Tibial nerve (tissue), 4 donors: ENCODE measurements at regions not wholly inside any gene's neighbourhood (a gene's known extent, or its start where the extent isn't known, plus 50 kb on each side); places are given as distances from the start of the nearest gene placed in this dataset.

Experiments used
- DNase-seq, 2 donors: peaks; one replicate each; pipeline ENCODE4 v3.0.0-alpha.2; 2019; ENCODE audit warnings: low spot score in 2 of 2
- H3K27ac ChIP-seq, 4 donors: fragments of 200-600 bp; sonication (generic) in 3 of 4; one replicate each; pipeline ENCODE4 v1.5.1; 2017 to 2019; ENCODE audit warnings: mild to moderate bottlenecking in 1 of 4
- H3K27me3 ChIP-seq, 2 donors: fragments of 200-600 bp; sonication (generic) in 1 of 2; one replicate each; pipeline versions ENCODE4 v1.5.1 to v1.6.0; 2017 to 2019
- H3K36me3 ChIP-seq, 3 donors: fragments of 200-600 bp; sonication (generic); one replicate each; pipeline ENCODE4 v1.5.1; 2018 to 2019
- H3K4me1 ChIP-seq, 4 donors: fragments of 200-600 bp; sonication (generic) in 3 of 4; one replicate each; pipeline ENCODE4 v1.5.1; 2017 to 2019
- H3K4me3 ChIP-seq, 4 donors: fragments of 200-600 bp; sonication (generic) in 3 of 4; one replicate each; pipeline ENCODE4 v1.5.1; 2017 to 2019; ENCODE audit warnings: mild to moderate bottlenecking in 1 of 4, moderate library complexity in 1 of 4
- H3K9me3 ChIP-seq, 4 donors: fragments of 200-600 bp; sonication (generic) in 3 of 4; one replicate each; pipeline ENCODE4 v1.5.1; 2017 to 2019
- EP300 ChIP-seq, 2 donors: sonication (generic); formaldehyde crosslinking; IDR thresholded peaks; one replicate each; pipeline ENCODE4 v1.6.1; 2017; ENCODE audit warnings: antibody characterized with exemption in 2 of 2, mild to moderate bottlenecking in 1 of 2
- POLR2A ChIP-seq, 2 donors: fragments of 450-650 bp; IDR thresholded peaks; one replicate each; pipeline ENCODE4 v1.6.1; 2017; ENCODE audit warnings: antibody characterized with exemption in 2 of 2, mild to moderate bottlenecking in 2 of 2, moderate library complexity in 2 of 2
- WGBS, 2 donors: methylation state at CpG; one replicate each; pipeline ENCODE4 v1.1.5; 2018; 5-methylcytosine and 5-hydroxymethylcytosine counted together
- TF ChIP-seq, protein P1 (sequence below), 5 experiments: fragments of 200-600 bp in 3 of 5; fragments of 450-650 bp in 2 of 5; sonication (generic) in 3 of 5; IDR thresholded peaks; one replicate each; pipeline ENCODE4 v1.5.1; 2016 to 2019; ENCODE audit warnings: antibody characterized with exemption in 5 of 5, mild to moderate bottlenecking in 3 of 5, moderate library complexity in 2 of 5

DNA sequence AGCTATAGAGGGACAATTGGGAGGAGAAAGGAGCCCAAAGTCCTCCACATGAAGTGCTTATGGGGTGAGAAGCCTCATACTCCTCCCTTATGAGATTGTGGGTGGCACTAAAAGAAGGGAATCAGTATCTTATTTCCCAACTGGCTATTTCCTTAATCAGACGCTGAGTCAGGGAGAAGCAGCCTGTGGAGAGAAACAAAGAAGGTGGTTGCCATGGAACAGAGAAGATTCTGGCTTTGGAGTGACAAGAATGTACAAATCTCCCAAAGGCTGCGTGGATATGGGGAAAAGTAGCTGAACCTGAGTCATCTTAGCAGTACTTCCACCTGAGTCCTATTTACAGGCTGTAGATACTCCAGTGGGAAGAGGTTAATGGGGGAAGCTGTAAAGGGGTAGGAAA is 115.8 kb upstream of the CWC22 start:
- Histone ChIP-seq H3K27ac (no peak overlapping the region), H3K9me3 (no peaks in the 10 kb centered on the region), H3K4me3 (no peak overlapping the region), H3K27me3 (no peaks in the 10 kb centered on the region), H3K4me1 (peaks cover 0 to 3% (median 0%) of the 10 kb centered on the region in 4 donors), H3K36me3 (no peaks in the 10 kb centered on the region)
- DNase-seq = no peak
- 73 to 79% methylated on average over 2 of the region's 2 CpGs for WGBS, 2 donors
- TF ChIP-seq, protein P1, sequence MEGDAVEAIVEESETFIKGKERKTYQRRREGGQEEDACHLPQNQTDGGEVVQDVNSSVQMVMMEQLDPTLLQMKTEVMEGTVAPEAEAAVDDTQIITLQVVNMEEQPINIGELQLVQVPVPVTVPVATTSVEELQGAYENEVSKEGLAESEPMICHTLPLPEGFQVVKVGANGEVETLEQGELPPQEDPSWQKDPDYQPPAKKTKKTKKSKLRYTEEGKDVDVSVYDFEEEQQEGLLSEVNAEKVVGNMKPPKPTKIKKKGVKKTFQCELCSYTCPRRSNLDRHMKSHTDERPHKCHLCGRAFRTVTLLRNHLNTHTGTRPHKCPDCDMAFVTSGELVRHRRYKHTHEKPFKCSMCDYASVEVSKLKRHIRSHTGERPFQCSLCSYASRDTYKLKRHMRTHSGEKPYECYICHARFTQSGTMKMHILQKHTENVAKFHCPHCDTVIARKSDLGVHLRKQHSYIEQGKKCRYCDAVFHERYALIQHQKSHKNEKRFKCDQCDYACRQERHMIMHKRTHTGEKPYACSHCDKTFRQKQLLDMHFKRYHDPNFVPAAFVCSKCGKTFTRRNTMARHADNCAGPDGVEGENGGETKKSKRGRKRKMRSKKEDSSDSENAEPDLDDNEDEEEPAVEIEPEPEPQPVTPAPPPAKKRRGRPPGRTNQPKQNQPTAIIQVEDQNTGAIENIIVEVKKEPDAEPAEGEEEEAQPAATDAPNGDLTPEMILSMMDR (IDR thresholded peaks at IDR 0.05) = no peak
- TF ChIP-seq POLR2A (IDR thresholded peaks at IDR 0.05) = no peak
- TF ChIP-seq EP300 (IDR thresholded peaks at IDR 0.05) = no peak

GRCh38 chr2:180115675-180116074 is 108.6 kb upstream of the CWC22 start:
- Histone ChIP-seq H3K4me1 (no peaks in the 10 kb centered on the region), H3K27ac (no peak overlapping the region), H3K36me3 (no peaks in the 10 kb centered on the region), H3K27me3 (no peaks in the 10 kb centered on the region), H3K4me3 (no peak overlapping the region), H3K9me3 (no peaks in the 10 kb centered on the region)
- TF ChIP-seq, protein P1 (IDR thresholded peaks at IDR 0.05) = no peak
- TF ChIP-seq EP300 (IDR thresholded peaks at IDR 0.05) (no peak), POLR2A (IDR thresholded peaks at IDR 0.05) (no peak)
- DNase-seq = no peak
- 70 to 73% methylated on average over 2 of the region's 2 CpGs for WGBS, 2 donors

- no peak for TF ChIP-seq POLR2A (IDR thresholded peaks at IDR 0.05)
- TF ChIP-seq, protein P1 (IDR thresholded peaks at IDR 0.05) = no peak
- no peak for TF ChIP-seq EP300 (IDR thresholded peaks at IDR 0.05)
- no peaks in the 10 kb centered on the region for H3K9me3 ChIP-seq
- H3K4me1 ChIP-seq = no peaks in the 10 kb centered on the region
- WGBS, 2 donors = 70 to 72% methylated on average over 2 of the region's 2 CpGs
- H3K4me3 ChIP-seq = no peak overlapping the region
- H3K27ac ChIP-seq = no peak overlapping the region
- no peak for DNase-seq
- no peaks in the 10 kb centered on the region for H3K27me3 ChIP-seq
- no peaks in the 10 kb centered on the region for H3K36me3 ChIP-seq
Measured at GRCh38 chr2:180115269-180115668, 108.2 kb upstream of the CWC22 start.

DNA sequence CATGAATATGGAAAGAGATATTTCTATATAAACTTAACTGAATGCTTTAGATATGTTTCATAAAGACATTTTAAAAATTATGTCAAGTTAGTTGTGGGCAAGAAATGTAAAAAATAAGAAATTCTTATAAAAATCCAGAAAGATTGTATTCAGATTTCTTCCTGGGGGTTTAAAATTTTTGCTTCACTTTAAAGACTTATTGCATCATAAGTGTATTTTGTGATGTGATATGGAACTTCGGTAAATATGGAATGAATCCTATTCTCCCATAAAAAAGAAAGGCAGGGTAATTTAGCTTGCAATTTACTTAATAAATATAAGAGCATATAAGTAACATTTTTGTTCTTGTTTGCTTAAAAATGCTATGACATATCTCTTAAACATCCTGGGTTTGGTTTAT is 104.8 kb upstream of the CWC22 start:
- no peaks in the 10 kb centered on the region for H3K27me3 ChIP-seq
- H3K4me3 ChIP-seq = no peak overlapping the region
- no peak for DNase-seq
- WGBS, 2 donors = 72 to 84% methylated on average over 1 of the region's 1 CpG
- H3K27ac ChIP-seq = no peak overlapping the region
- no peaks in the 10 kb centered on the region for H3K9me3 ChIP-seq
- H3K4me1 ChIP-seq = no peaks in the 10 kb centered on the region
- no peaks in the 10 kb centered on the region for H3K36me3 ChIP-seq
- TF ChIP-seq POLR2A (IDR thresholded peaks at IDR 0.05) = no peak
- TF ChIP-seq, protein P1 (IDR thresholded peaks at IDR 0.05) = no peak

- Histone ChIP-seq H3K27me3 (no peaks in the 10 kb centered on the region), H3K36me3 (no peaks in the 10 kb centered on the region), H3K4me1 (no peaks in the 10 kb centered on the region), H3K4me3 (no peak overlapping the region), H3K27ac (no peak overlapping the region), H3K9me3 (no peaks in the 10 kb centered on the region)
- 91 to 94% methylated on average over 6 of the region's 6 CpGs for WGBS, 2 donors
- no peak for DNase-seq
- TF ChIP-seq, protein P1 (IDR thresholded peaks at IDR 0.05) = no peak
- TF ChIP-seq POLR2A (IDR thresholded peaks at IDR 0.05) (no peak), EP300 (IDR thresholded peaks at IDR 0.05) (no peak)
Measured at GRCh38 chr2:180110469-180110868, 103.4 kb upstream of the CWC22 start.
